Neural progenitor cell (in vitro differentiated cells): ENCODE measurements at regions not wholly inside any gene's neighbourhood (a gene's known extent, or its start where the extent isn't known, plus 50 kb on each side); places are given as distances from the start of the nearest gene placed in this dataset.
A peak's percentile ranks its signal among the peaks of the same experiment; 100 is the strongest.
"Not testable (repeated sequence)": the region's sequence is repeated elsewhere in the genome, so short reads cannot be mapped to it uniquely, and the experiment has no call there.

ENCODE experiments used
- DNase-seq: peaks from one replicate; pipeline ENCODE4 v3.0.0-alpha.2; 2016; ENCODE audit warnings: low spot score
- H2AFZ ChIP-seq: fragments of 200-600 bp; sonication (generic); replicated peaks from 2 replicates; pipeline ENCODE4 v1.6.1; 2016; ENCODE audit warnings: antibody characterized with exemption
- H3F3A ChIP-seq: fragments of 200-600 bp; sonication (generic); 2 replicates; pipeline ENCODE4 v1.6.1; 2016; ENCODE audit warnings: antibody characterized with exemption, low read depth
- H3K27ac ChIP-seq: fragments of 200-600 bp; sonication (generic); 2 replicates; pipeline ENCODE4 v1.5.1; 2016; ENCODE audit warnings: mild to moderate bottlenecking
- H3K27me3 ChIP-seq: fragments of 200-600 bp; sonication (generic); 2 replicates; pipeline ENCODE4 v1.6.1; 2016; ENCODE audit warnings: mild to moderate bottlenecking, moderate library complexity
- H3K36me3 ChIP-seq: fragments of 200-600 bp; sonication (generic); 2 replicates; pipeline ENCODE4 v1.5.1; 2016
- H3K4me1 ChIP-seq: fragments of 200-600 bp; sonication (generic); 2 replicates; pipeline ENCODE4 v1.6.1; 2016; ENCODE audit warnings: mixed run types
- H3K4me2 ChIP-seq: fragments of 200-600 bp; sonication (generic); 2 replicates; pipeline ENCODE4 v1.6.1; 2016
- H3K4me3 ChIP-seq: fragments of 200-600 bp; sonication (generic); 2 replicates; pipeline ENCODE4 v1.5.1; 2016
- H3K79me2 ChIP-seq: fragments of 200-600 bp; sonication (generic); 2 replicates; pipeline ENCODE4 v1.6.1; 2016; ENCODE audit warnings: low read depth
- H3K9ac ChIP-seq: fragments of 200-600 bp; sonication (generic); 2 replicates; pipeline ENCODE4 v1.6.1; 2016
- H3K9me3 ChIP-seq: fragments of 200-600 bp; sonication (generic); 2 replicates; pipeline ENCODE4 v1.5.1; 2016; ENCODE audit warnings: low read depth
- H4K20me1 ChIP-seq: fragments of 200-600 bp; sonication (generic); 2 replicates; pipeline ENCODE4 v1.6.1; 2016; ENCODE audit warnings: low read depth
- H3K27ac Mint-ChIP-seq: 3 replicates; pipeline ENCODE4 v1.8.0; 2021; ENCODE audit warnings: mixed read lengths
- H3K27me3 Mint-ChIP-seq: 2 replicates; pipeline ENCODE4 v1.8.0; 2022; ENCODE audit warnings: low read depth, mild to moderate bottlenecking, inconsistent platforms, moderate library complexity, mixed read lengths; ENCODE audit not compliant: insufficient read depth
- H3K36me3 Mint-ChIP-seq: 3 replicates; pipeline ENCODE4 v1.8.0; 2021; ENCODE audit warnings: mixed read lengths
- H3K4me1 Mint-ChIP-seq: 3 replicates; pipeline ENCODE4 v1.8.0; 2021; ENCODE audit warnings: mixed read lengths
- H3K4me3 Mint-ChIP-seq: 3 replicates; pipeline ENCODE4 v1.8.0; 2021; ENCODE audit warnings: mild to moderate bottlenecking, moderate library complexity, mixed read lengths
- H3K9me3 Mint-ChIP-seq: 3 replicates; pipeline ENCODE4 v1.8.0; 2020; ENCODE audit warnings: mixed read lengths
- CTCF ChIP-seq: fragments of 200-600 bp; sonication (generic); IDR thresholded peaks from 2 replicates; pipeline ENCODE4 v1.5.1; 2017; ENCODE audit warnings: antibody characterized with exemption, mild to moderate bottlenecking
- EZH2 ChIP-seq: fragments of 200-600 bp; sonication (generic); IDR thresholded peaks from 2 replicates; pipeline ENCODE4 v1.6.1; 2017; ENCODE audit warnings: antibody characterized with exemption, mild to moderate bottlenecking, moderate library complexity
- EZH2phosphoT487 ChIP-seq: fragments of 200-600 bp; sonication (generic); IDR thresholded peaks from 2 replicates; pipeline ENCODE4 v1.6.1; 2017; ENCODE audit warnings: antibody characterized with exemption

- no peak for DNase-seq
- Mint-ChIP-seq H3K36me3 (no peaks in the 10 kb centered on the region), H3K4me3 (no peak overlapping the region), H3K27ac (no peak overlapping the region), H3K27me3 (peaks cover 2% of the 10 kb centered on the region), H3K4me1 (no peaks in the 10 kb centered on the region), H3K9me3 (peaks cover 9% of the 10 kb centered on the region)
- TF ChIP-seq EZH2phosphoT487 (no peak), EZH2 (no peak), CTCF (no peak)
- Histone ChIP-seq H3F3A (no peaks in the 10 kb centered on the region), H3K4me3 (no peak overlapping the region), H3K27me3 (no peaks in the 10 kb centered on the region), H3K9ac (no peak overlapping the region), H3K79me2 (no peaks in the 10 kb centered on the region), H2AFZ (no peak overlapping the region), H3K9me3 (no peaks in the 10 kb centered on the region), H3K4me1 (no peaks in the 10 kb centered on the region), H3K4me2 (no peak overlapping the region), H3K36me3 (no peaks in the 10 kb centered on the region), H3K27ac (no peak overlapping the region), H4K20me1 (no peaks in the 10 kb centered on the region)
These were observed 532.1 kb upstream of the PITX2 start for GRCh38 chr4:111154934-111155333.

DNA sequence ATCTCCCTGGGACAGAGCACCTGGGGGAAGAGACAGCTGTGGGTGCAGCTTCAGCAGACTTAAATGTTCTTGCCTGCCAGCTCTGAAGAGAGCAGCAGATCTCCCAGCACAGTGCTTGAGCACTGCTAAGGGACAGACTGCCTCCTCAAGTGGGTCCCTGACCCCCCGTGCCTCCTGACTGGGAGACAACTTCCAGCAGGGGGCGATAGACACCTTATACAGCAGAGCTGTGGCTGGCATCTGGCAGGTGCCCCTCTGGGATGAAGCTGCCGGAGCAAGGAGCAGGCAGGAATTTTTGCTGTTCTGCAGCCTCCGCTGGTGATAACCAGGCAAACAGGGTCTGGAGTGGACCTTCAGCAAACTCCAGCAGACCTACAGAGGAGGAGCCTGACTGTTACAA lies 541.7 kb upstream of the PITX2 start:
- H3K4me3 Mint-ChIP-seq, H3K9ac ChIP-seq, H3K9me3 ChIP-seq, H3K79me2 ChIP-seq, H3K4me3 ChIP-seq, H3K36me3 ChIP-seq, H3K36me3 Mint-ChIP-seq, H3K4me1 Mint-ChIP-seq, H4K20me1 ChIP-seq, H3K27ac Mint-ChIP-seq, H3K4me1 ChIP-seq, H3K4me2 ChIP-seq, H3K27me3 ChIP-seq, H3K27ac ChIP-seq, H3K27me3 Mint-ChIP-seq, H2AFZ ChIP-seq, H3F3A ChIP-seq: not testable (repeated sequence)
- peak; percentile 50 for TF ChIP-seq CTCF
- peaks cover 11% of the 10 kb centered on the region for H3K9me3 Mint-ChIP-seq
- peak; percentile 61 for DNase-seq

DNA sequence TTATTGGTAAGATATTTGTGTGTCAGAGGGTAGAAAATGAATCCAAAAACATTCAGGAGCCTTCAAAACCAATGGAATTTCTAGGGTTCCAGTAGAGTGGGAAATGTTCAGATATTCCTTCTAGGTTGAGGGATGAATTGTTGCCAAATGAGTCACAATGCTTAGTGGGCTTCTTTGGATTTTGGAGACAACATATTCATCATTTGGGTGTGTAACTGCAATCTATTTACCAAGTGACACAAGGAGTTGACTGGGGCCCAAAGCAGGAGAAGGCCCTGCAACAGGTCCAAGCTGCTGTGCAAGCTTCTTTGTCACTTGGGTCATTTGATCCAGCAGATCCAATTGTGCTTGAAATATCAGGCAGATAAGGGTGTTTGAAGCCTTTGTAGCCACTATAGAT lies 551.5 kb upstream of the PITX2 start:
- Mint-ChIP-seq H3K4me3 (no peak overlapping the region), H3K27me3 (peaks cover 2% of the 10 kb centered on the region), H3K27ac (no peak overlapping the region), H3K36me3 (no peaks in the 10 kb centered on the region), H3K4me1 (no peaks in the 10 kb centered on the region), H3K9me3 (no peaks in the 10 kb centered on the region)
- Histone ChIP-seq H3K27ac (no peak overlapping the region), H3K36me3 (no peaks in the 10 kb centered on the region), H4K20me1 (no peaks in the 10 kb centered on the region), H3K9ac (no peak overlapping the region), H3F3A (no peaks in the 10 kb centered on the region), H3K4me1 (no peaks in the 10 kb centered on the region), H3K9me3 (no peaks in the 10 kb centered on the region), H3K27me3 (no peaks in the 10 kb centered on the region), H2AFZ (no peak overlapping the region), H3K4me2 (no peak overlapping the region), H3K4me3 (no peak overlapping the region), H3K79me2 (no peaks in the 10 kb centered on the region)
- no peak for DNase-seq
- TF ChIP-seq CTCF: no peak
- TF ChIP-seq EZH2: no peak
- TF ChIP-seq EZH2phosphoT487: no peak

- Mint-ChIP-seq H3K4me3 (no peak overlapping the region), H3K9me3 (peaks cover 4% of the 10 kb centered on the region), H3K27ac (no peak overlapping the region), H3K4me1 (no peaks in the 10 kb centered on the region), H3K27me3 (peaks cover 2% of the 10 kb centered on the region), H3K36me3 (no peaks in the 10 kb centered on the region)
- H3K9ac ChIP-seq: no peak overlapping the region
- H2AFZ ChIP-seq: no peak overlapping the region
- H3F3A ChIP-seq: no peaks in the 10 kb centered on the region
- H3K79me2 ChIP-seq: no peaks in the 10 kb centered on the region
- H3K36me3 ChIP-seq: no peaks in the 10 kb centered on the region
- H3K27ac ChIP-seq: no peak overlapping the region
- H3K4me3 ChIP-seq: no peak overlapping the region
- H4K20me1 ChIP-seq: no peaks in the 10 kb centered on the region
- no peak for DNase-seq
- no peaks in the 10 kb centered on the region for H3K4me1 ChIP-seq
- no peak for TF ChIP-seq CTCF
- TF ChIP-seq EZH2phosphoT487: no peak
- TF ChIP-seq EZH2: no peak
- H3K4me2 ChIP-seq: no peak overlapping the region
- no peaks in the 10 kb centered on the region for H3K27me3 ChIP-seq
- H3K9me3 ChIP-seq: no peaks in the 10 kb centered on the region
These were observed 555.4 kb upstream of the PITX2 start for GRCh38 chr4:111178231-111178630.
